NCI-H1048 (cell line): ENCODE measurements at regions not wholly inside any gene's neighbourhood (a gene's known extent, or its start where the extent isn't known, plus 50 kb on each side); places are given as distances from the start of the nearest gene placed in this dataset.

Source experiments
- DNase-seq: peaks from one replicate; lab custom pipeline; 2025; lab: John Stamatoyannopoulos, UW

DNA sequence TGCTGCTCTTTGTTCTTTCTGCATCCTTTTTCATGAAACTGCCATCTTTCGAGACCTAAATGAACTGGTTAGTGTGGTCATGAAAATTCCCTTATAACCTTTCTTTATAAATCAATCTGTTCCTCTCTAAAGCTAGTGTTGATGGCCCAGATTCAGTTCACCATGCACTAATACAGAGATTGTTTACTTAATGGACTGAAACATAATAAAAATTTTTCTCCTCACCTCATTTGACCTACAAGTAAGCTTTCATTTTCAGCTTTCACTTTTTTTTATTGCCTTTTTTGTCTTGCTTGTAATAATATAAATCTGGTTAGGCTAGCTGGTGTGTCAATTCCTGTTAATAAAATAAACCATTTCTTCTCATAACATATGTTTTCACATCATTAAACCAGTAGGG is 183.8 kb downstream of the CCDC59 start:
- DNase-seq = no peak

DNA sequence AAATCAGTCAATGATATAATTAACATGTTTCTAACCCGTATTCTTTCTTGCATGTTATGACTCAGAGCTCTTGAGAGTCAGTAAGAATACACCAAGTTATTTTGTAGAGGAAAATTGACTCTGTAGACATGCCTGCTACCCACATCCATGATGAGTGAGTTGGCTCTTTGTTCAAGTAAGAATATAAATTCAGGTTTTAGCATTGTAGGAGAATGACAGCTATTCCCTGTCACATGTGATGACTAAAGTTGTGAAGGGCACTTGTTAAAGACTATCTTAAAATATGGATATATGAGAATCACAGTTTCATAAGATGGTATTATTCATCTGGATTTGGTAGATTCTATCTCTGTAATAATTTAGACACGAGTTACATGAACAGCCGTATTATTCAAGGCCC is 209.1 kb downstream of the CCDC59 start:
- no peak for DNase-seq

DNA sequence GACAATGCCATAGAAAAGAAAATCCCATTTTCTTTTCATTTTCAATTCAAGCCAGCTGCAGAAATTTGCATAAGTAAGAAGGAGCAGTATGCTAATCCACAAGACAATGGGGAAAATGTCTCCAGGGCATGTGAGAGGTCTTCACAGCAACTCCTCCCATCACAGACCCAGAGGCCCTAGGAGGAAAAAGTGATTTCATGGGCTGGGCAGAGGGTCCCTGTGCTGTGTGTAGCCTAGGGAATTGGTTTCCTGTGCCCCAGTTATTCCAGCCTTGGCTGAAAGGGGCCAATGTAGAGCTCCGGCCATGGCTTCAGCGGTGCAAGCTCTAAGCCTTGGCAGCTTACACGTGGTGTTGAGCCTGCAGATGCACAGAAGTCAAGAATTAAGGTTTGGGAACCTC is 211.4 kb downstream of the CCDC59 start:
- no peak for DNase-seq

GRCh38 chr12:82144505-82144904 is 213.7 kb downstream of the CCDC59 start:
- DNase-seq = no peak

- no peak for DNase-seq
Observed at GRCh38 chr12:82132390-82132789, 225.8 kb downstream of the CCDC59 start.

DNA sequence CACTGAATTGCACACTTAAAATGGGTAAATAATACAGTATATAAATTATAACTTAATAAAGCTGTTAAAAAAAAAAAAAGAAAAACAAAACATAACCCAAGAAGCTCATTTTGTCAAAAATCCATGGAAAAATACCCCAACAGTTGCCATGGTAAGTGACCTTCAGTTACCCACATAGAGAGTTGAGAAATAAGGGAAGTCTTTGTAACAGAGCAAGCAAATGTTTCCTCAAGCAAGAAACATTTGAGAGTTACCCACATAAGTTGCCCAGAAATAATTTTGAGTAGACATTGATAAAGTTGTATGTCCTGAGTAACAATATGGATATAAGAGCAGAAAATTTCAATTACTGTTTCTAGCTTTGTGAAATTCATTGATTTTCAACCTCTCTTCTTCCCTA is 227.4 kb downstream of the CCDC59 start:
- no peak for DNase-seq

DNA sequence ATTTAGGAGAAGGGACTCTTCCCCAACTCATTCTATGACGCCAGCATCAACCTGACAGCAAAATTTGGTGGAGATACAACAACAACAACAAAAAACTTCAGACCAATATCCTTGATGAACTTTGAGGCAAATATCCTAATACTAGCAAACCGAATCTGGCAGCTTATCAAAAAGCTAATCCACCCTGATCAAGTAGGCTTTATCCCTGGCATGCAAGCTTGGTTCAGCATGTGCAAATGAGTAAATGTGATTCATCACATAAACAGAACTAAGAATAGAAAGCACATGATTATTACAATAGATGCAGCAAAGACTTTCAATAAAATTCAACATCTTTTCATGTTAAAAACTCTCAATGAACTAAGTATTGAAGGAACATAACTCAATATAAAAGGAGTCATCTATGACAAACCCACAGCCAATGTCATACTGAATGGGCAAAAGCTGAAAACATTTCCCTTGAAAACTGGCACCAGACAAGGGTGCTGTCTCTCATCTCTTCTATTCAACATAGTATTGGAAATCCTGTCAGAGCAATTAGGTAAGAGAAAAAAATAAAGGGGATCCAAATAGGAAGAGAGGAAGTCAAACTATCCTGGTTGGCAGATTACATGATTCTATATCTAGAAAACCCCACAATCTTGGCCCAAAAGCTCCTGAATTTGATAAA is 233.3 kb downstream of the CCDC59 start:
- no peak for DNase-seq

DNA sequence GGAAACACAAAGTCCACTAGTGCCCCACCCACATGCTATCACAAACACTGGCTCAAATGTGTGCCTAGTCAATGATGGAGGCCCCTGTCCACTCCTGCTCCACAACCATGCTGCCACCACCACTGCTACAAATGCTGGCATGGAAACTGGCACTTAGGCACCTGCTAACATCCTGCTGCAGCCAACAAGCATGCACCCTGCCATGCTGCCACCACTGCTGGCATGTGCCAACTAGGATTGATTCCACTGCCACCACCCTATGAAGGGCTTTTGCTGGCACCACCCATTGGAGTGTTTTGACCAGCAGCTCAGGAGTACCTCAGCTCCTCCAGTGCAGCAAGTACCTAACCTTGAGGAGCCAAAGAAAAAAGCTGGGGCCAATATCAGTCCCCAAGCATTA is 236.6 kb downstream of the CCDC59 start:
- DNase-seq = no peak

DNA sequence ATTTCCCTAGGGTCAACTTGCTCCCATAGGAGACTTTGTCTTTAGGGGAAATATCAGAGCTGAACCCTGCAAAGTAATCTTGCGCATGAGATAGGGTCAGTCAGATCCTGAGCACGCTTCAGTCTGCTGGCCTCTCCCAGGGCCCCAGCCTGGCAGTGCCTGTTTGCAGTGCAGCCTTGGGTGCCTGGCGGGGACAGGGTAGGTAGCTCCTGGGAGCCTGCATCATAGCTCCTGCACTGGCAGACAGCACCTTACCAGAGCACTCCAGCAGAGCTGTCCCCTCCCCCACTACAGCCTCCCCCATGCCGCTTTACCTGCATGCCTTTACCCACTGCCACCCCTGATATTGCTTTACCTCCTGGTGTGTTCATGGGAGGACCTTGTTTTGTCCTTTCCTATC is 237.3 kb downstream of the CCDC59 start:
- DNase-seq = no peak

- no peak for DNase-seq
Observed at GRCh38 chr12:82109243-82109642, 248.9 kb downstream of the CCDC59 start.

DNA sequence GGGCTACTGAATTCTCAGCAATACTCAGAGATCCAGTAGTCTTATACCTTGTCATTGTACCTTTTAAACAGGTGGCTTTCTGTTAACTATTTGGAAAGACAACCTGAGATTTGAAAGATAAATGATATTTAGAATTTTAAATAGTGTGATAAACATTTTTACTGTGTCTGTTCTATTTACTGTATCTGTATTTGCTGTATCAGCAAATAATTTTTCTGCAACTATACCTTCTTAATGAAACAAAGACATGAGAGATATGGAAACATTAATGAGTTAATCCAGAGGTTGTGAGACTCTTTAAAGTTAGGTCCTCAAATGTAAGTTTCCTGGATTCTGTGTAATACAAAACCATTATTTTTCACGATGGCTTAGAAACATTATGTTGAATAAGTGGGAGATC is 249.6 kb downstream of the CCDC59 start:
- DNase-seq = no peak

GRCh38 chr12:82099216-82099615 is 259.0 kb downstream of the CCDC59 start:
- no peak for DNase-seq

DNA sequence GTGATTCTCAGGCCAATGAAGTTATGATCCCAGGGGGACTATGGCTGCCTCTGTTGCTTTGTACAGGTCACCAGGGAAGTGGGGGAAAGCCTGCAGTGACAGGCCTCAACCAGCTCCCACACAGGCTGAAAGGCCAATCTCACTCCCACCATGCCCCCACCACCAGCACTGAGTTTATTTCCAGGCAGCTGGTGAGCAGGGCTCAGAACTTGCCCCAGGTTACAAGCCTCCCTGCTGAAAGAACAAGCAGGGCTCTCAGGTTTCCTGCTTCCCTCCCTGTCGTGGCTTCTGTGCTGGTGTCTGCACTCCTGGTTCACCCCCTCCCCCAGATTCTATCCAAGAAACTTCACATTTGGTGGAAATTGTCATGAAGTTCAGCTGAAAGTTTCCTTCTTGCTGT is 260.3 kb downstream of the CCDC59 start:
- DNase-seq = no peak

DNA sequence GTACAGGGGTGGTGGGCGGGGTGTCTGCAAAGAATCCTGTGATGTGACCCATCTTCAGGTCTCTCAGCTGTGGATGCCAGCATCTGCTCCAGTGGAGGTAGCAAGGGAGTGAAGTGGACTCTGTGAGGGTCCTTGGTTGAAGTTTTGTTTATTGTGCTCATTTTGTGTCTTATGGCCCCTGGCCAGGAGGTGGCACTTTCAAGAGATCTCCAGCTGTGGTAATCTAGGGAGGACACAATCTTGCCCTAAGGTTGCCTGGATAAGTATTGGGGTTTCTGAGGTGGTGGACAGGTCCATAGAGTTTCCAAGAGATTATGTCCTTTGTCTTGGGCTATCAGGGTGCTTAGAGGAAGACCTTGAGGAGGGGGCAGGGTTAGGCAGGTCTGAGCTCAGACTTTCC is 260.7 kb downstream of the CCDC59 start:
- no peak for DNase-seq

- DNase-seq = no peak
Observed at GRCh38 chr12:82090165-82090564, 268.0 kb downstream of the CCDC59 start.

DNA sequence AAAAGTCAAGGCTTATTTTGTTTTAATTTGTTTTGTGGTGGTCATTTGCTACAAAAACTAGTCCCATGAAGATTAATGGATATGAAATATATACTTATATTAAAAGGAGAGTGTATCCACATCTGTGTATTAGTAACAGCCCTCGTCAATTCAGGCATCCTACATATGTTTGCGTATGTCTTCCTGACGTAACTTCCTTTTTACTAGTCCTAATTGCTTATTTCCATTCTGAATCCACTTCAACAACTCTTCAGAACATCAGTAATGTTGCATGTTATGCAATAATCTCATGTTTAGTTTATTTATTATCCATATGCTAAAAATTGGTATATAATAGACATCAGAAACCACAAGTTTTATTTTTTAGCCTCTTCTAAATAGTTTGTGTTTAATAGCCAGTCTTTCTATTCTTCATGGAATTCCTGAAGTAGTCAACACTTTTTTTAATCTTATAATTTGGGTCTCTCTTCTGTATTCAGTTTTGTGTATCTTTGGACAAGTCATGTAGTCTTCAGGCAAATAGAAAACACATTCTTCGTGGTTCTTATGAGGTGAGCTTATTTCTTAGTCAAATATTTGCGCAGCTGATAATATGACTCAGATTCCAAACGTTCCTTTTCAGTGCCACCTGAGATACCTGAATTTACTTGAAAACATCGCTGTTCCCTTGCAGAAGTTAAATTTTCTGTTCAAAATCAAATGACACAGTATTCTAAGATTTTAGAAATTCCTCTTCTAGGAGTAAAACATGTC is 268.6 kb downstream of the CCDC59 start:
- no peak for DNase-seq

- DNase-seq = no peak
Observed at GRCh38 chr12:82082501-82082900, 275.7 kb downstream of the CCDC59 start.

DNA sequence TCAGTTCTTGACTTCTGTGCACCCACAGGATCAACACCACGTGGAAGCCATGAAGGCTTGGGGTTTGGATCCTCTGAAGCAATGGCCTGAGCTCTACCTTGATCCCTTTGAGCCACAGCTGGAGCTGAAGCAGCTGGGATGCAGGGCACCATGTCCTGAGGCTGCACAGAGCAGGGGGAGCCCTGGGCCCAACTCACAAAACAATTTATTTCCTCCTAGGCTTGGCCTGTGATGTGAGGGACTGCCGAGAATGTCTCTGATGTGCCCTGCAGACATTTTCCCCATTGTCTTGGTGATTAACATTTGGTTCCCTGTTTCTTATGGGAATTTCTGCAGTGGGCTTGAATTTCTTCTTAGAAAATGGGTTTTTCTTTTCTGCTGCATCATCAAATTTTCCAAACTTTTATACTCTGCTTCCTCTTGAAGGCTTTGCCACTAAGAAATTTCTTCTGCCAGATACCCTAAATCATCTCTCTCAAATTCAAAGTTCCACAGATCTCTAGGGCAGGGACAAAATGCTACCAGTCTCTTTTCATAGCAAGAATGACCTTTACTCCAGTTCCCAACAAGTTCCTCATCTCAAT is 288.2 kb downstream of the CCDC59 start:
- DNase-seq = no peak

- DNase-seq = no peak
Observed at GRCh38 chr12:82058197-82058596, 299.0 kb upstream of the PPFIA2 start.

DNA sequence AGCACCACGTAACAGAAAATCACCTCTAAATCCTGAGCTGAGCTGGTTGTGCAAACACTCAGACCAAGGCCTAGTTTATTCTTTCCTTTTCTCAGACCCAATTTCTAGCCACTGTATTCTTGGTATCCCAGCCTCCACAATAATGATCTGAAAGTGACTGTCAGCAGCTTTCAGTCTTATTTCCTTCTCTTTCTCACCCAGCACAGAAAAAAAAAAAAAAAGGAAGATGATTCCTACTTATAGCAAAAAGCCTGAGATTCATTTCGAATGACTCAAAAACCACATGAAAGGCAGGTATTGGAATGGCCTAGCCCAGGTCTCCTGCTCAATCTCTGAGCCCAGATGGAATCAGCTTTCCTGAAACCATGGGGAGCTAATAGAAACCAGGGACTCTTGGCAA is 298.6 kb upstream of the PPFIA2 start:
- no peak for DNase-seq

GRCh38 chr12:82055391-82055790 is 296.2 kb upstream of the PPFIA2 start:
- DNase-seq = no peak

GRCh38 chr12:82054566-82054965 is 295.4 kb upstream of the PPFIA2 start:
- DNase-seq = no peak

DNA sequence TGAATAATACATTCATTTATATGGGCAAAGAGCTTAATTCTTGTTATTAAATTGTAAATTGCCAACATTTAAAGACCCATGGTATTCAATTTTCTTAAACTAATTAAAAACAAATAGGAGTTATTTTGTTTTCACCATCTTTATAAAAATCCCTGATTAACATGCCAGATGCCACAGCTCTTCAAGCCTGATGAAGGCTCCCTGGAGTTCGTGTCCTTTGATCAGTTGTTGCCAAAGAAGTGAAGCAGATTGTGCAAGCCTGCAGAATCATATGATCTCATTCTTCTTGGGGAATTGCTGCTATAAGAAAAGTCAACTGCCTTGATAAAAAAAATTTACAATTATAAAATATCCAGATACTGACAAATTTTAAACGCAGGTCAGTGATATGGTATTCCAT is 288.3 kb upstream of the PPFIA2 start:
- no peak for DNase-seq
